Suprapubic skin (tissue), 4 donors: ENCODE measurements at regions not wholly inside any gene's neighbourhood (a gene's known extent, or its start where the extent isn't known, plus 50 kb on each side); places are given as distances from the start of the nearest gene placed in this dataset.
"Not testable (repeated sequence)": the region's sequence is repeated elsewhere in the genome, so short reads cannot be mapped to it uniquely, and the experiment has no call there.

Experiments
- DNase-seq, 2 donors: peaks; one replicate each; pipeline ENCODE4 v3.0.0-alpha.2; 2019; ENCODE audit warnings: low spot score in 2 of 2
- H3K27ac ChIP-seq: fragments of 200-600 bp; sonication (generic); one replicate; pipeline ENCODE4 v1.5.1; 2019
- H3K27me3 ChIP-seq: fragments of 200-600 bp; sonication (generic); one replicate; pipeline ENCODE4 v1.5.1; 2019
- H3K36me3 ChIP-seq: fragments of 200-600 bp; sonication (generic); one replicate; pipeline ENCODE4 v1.5.1; 2019
- H3K4me1 ChIP-seq: fragments of 200-600 bp; sonication (generic); one replicate; pipeline ENCODE4 v1.5.1; 2019
- H3K4me3 ChIP-seq: fragments of 200-600 bp; sonication (generic); one replicate; pipeline ENCODE4 v1.5.1; 2019; ENCODE audit warnings: mild to moderate bottlenecking
- H3K9me3 ChIP-seq: fragments of 200-600 bp; sonication (generic); one replicate; pipeline ENCODE4 v1.5.1; 2019
- EP300 ChIP-seq: sonication (generic); formaldehyde crosslinking; IDR thresholded peaks from one replicate; pipeline ENCODE4 v1.6.1; 2017; ENCODE audit warnings: antibody characterized with exemption
- POLR2A ChIP-seq, 2 donors: fragments of 450-650 bp; IDR thresholded peaks; one replicate each; pipeline ENCODE4 v1.6.1; 2017; ENCODE audit warnings: antibody characterized with exemption in 2 of 2, mild to moderate bottlenecking in 2 of 2, moderate library complexity in 2 of 2
- POLR2AphosphoS5 ChIP-seq, 3 donors: sonication (generic); formaldehyde crosslinking; IDR thresholded peaks; one replicate each; pipeline ENCODE4 v1.6.1; 2017; ENCODE audit warnings: antibody characterized with exemption in 3 of 3
- WGBS: methylation state at CpG from one replicate; pipeline ENCODE4 v1.1.5; 2018; 5-methylcytosine and 5-hydroxymethylcytosine counted together
- TF ChIP-seq, protein P1 (sequence below), 2 donors: fragments of 200-600 bp in 1 of 2; fragments of 450-650 bp in 1 of 2; sonication (generic) in 1 of 2; IDR thresholded peaks; one replicate each; pipeline ENCODE4 v1.5.1; 2016 to 2019; ENCODE audit warnings: antibody characterized with exemption in 2 of 2, mild to moderate bottlenecking in 1 of 2, moderate library complexity in 1 of 2

DNA sequence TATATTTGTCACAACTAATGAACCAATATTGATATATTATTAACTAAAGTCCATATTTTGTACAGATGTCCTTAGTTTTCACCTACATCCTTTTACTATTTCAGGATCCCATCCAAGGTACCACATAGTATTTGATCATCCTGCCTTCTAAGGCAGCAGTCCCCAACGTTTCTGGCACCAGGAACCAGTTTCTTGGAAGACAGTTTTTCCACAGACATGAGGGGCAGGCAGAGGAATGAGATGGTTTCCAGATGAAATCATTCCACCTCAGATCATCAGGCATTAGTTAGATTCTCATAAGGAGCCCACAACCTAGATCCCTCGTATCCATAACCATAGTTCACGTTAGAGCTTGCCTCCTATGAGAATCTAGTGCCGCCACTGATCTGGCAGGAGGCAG lies 82.8 kb upstream of the BCL2L14 start:
- H3K9me3 ChIP-seq, result no peaks in the 10 kb centered on the region
- H3K27ac ChIP-seq, result no peak overlapping the region
- WGBS, result 67% methylated on average over 4 of the region's 4 CpGs
- H3K4me1 ChIP-seq, result no peaks in the 10 kb centered on the region
- no peak for DNase-seq
- no peaks in the 10 kb centered on the region for H3K27me3 ChIP-seq
- H3K36me3 ChIP-seq, result no peaks in the 10 kb centered on the region
- TF ChIP-seq EP300 (no peak), POLR2AphosphoS5 (IDR thresholded peaks at IDR 0.05) (no peak), POLR2A (IDR thresholded peaks at IDR 0.05) (no peak)
- TF ChIP-seq, protein P1, sequence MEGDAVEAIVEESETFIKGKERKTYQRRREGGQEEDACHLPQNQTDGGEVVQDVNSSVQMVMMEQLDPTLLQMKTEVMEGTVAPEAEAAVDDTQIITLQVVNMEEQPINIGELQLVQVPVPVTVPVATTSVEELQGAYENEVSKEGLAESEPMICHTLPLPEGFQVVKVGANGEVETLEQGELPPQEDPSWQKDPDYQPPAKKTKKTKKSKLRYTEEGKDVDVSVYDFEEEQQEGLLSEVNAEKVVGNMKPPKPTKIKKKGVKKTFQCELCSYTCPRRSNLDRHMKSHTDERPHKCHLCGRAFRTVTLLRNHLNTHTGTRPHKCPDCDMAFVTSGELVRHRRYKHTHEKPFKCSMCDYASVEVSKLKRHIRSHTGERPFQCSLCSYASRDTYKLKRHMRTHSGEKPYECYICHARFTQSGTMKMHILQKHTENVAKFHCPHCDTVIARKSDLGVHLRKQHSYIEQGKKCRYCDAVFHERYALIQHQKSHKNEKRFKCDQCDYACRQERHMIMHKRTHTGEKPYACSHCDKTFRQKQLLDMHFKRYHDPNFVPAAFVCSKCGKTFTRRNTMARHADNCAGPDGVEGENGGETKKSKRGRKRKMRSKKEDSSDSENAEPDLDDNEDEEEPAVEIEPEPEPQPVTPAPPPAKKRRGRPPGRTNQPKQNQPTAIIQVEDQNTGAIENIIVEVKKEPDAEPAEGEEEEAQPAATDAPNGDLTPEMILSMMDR (IDR thresholded peaks at IDR 0.05), result no peak
- H3K4me3 ChIP-seq, result no peak overlapping the region

DNA sequence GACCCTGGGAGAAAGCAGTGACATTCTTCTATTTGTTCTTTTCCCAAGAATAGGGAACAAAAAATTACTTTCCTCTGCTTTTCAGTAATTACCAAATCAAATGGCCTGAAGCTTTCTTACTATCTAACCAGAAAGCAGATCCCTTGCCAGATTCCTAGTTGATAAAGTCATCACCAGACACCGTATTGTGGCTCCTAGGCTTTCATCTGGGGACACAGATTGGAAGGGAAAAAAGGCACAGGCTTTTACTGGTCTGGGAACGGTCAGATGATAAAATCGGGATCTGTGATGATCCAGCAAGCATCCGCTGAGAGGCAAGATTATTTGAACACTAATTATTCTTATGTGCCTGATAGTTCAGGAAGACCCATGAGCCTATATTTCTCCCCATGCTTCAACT lies 79.1 kb upstream of the BCL2L14 start:
- Histone ChIP-seq H3K27ac (no peak overlapping the region), H3K4me1 (no peaks in the 10 kb centered on the region), H3K36me3 (no peaks in the 10 kb centered on the region), H3K4me3 (no peak overlapping the region), H3K27me3 (no peaks in the 10 kb centered on the region), H3K9me3 (no peaks in the 10 kb centered on the region)
- 51% methylated on average over 4 of the region's 4 CpGs for WGBS
- no peak for TF ChIP-seq POLR2AphosphoS5 (IDR thresholded peaks at IDR 0.05)
- TF ChIP-seq POLR2A (IDR thresholded peaks at IDR 0.05), result no peak
- DNase-seq, result no peak

DNA sequence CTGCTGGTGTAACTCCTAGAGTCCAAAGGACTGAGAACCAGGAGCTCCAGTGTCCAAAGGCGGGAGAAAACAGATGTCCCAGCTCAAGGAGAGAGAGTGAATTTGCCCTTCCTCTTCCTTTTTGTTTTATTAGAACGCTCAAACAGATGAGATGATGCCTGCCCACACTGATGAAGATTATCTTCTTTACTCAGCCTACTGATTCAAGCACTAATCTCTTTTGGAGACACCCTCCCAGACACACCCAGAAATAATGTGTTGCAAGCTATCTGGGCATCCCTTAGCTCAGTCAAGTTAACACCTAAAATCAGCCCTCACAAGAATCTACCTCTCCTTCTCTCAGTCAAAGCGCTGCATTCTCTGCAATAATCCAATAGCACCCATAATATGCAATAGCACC lies 78.2 kb upstream of the BCL2L14 start:
- TF ChIP-seq POLR2AphosphoS5 (IDR thresholded peaks at IDR 0.05) (no peak), EP300 (no peak), POLR2A (IDR thresholded peaks at IDR 0.05) (no peak)
- TF ChIP-seq, protein P1 (IDR thresholded peaks at IDR 0.05), result no peak
- H3K27me3 ChIP-seq, result no peaks in the 10 kb centered on the region
- no peaks in the 10 kb centered on the region for H3K9me3 ChIP-seq
- no peaks in the 10 kb centered on the region for H3K4me1 ChIP-seq
- no peaks in the 10 kb centered on the region for H3K36me3 ChIP-seq
- no peak overlapping the region for H3K4me3 ChIP-seq
- no peak for DNase-seq
- H3K27ac ChIP-seq, result no peak overlapping the region
- whole genome bisulfite sequencing, result 92% methylated on average over 3 of the region's 3 CpGs

DNA sequence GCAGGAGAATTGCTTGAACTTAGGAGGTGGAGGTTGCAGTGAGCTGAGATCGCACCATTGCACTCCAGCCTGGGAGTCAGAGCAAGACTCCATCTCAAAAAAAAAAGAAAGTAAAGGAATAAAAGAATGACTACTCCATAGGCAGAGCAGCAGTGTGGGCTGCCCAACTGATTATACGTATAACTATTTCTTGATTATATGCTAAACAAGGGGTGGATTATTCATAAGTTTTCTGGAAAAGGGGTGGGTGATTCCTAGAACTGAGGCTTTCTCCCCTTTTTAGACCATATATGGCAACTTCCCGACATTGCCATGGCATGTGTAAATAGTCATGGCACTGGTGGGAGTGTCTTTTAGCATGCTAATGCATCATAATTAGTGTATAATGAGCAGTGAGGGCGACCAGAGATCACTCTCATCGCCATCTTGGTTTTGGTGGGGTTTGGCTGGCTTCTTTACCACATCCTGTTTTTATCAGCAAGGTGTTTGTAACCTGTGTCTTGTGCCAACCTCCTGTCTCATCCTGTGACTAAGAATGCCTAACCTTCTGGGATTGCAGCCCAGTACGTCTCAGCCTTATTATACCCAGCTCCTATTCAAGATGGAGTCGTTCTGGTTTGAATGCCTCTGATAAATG lies 72.3 kb upstream of the BCL2L14 start:
- not testable (repeated sequence) for H3K4me1 ChIP-seq, H3K27me3 ChIP-seq, H3K4me3 ChIP-seq, DNase-seq, H3K9me3 ChIP-seq, H3K27ac ChIP-seq, H3K36me3 ChIP-seq
- 56% methylated on average over 7 of the region's 7 CpGs for WGBS

DNA sequence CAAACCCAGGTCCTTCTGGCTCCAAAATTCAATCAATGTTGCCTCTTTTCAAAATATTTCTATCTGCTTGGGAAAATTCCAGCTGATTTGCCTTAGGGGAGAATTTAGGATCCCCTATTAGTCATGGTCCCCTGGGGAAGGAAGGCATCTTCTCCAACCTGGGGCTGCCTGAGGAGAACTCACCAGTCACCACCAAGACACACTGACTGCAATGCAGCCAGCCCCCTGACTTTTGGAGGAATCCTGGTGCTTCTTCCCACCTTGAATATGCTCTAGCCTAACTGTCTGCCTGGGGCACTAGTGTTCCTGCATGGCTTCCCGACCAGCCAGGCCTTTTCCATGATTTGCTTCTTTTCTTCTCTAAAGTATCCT lies 71.8 kb upstream of the BCL2L14 start:
- TF ChIP-seq POLR2A (IDR thresholded peaks at IDR 0.05) (no peak), EP300 (no peak), POLR2AphosphoS5 (IDR thresholded peaks at IDR 0.05) (no peak)
- TF ChIP-seq, protein P1 (IDR thresholded peaks at IDR 0.05), result no peak
- DNase-seq, result no peak
- WGBS, result 94% methylated on average over 1 of the region's 1 CpG
- Histone ChIP-seq H3K9me3 (no peaks in the 10 kb centered on the region), H3K27ac (no peak overlapping the region), H3K27me3 (no peaks in the 10 kb centered on the region), H3K4me1 (no peaks in the 10 kb centered on the region), H3K4me3 (no peak overlapping the region), H3K36me3 (no peaks in the 10 kb centered on the region)

DNA sequence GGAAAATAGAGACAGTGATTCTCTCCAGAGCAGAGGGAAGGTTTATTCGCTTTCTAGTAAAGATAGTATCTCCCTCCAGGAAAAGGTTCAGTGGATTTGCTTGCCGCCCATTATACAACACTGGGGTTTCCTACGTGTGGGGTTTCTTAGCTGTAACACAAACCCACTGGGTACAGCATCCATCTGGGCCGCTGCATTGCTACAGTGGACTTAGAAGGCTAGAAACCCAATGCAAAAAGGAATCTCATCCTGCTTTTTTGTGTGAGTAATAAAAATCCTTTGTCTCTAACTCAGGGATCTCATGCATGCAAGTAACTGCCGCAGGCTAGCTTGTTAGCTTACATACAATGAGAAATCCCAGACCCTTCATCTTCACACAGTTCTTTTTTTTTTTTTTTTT lies 67.1 kb upstream of the BCL2L14 start:
- H3K27ac ChIP-seq, result no peak overlapping the region
- no peak for DNase-seq
- H3K9me3 ChIP-seq, result no peaks in the 10 kb centered on the region
- peaks cover under 1% of the 10 kb centered on the region for H3K4me1 ChIP-seq
- H3K27me3 ChIP-seq, result no peaks in the 10 kb centered on the region
- TF ChIP-seq, protein P1 (IDR thresholded peaks at IDR 0.05), result no peak
- TF ChIP-seq EP300 (no peak), POLR2A (IDR thresholded peaks at IDR 0.05) (no peak), POLR2AphosphoS5 (IDR thresholded peaks at IDR 0.05) (no peak)
- 80% methylated on average over 5 of the region's 5 CpGs for WGBS
- no peak overlapping the region for H3K4me3 ChIP-seq
- no peaks in the 10 kb centered on the region for H3K36me3 ChIP-seq
